HFF-Myc (cell line): ENCODE measurements at regions not wholly inside any gene's neighbourhood (a gene's known extent, or its start where the extent isn't known, plus 50 kb on each side); places are given as distances from the start of the nearest gene placed in this dataset.

Experiments
- DNase-seq: peaks from one replicate; pipeline ENCODE4 v3.0.0-alpha.2; 2011; ENCODE audit warnings: low read depth; ENCODE audit errors: extremely low read depth
- H3K4me3 ChIP-seq: replicated peaks from 2 replicates; pipeline ENCODE4 v1.5.1; 2011; ENCODE audit warnings: low read depth, mild to moderate bottlenecking, control low read depth, low read length
- CTCF ChIP-seq: IDR thresholded peaks from 2 replicates; pipeline ENCODE4 v1.5.1; 2012; ENCODE audit warnings: mild to moderate bottlenecking, low read depth, low read length, control low read depth; ENCODE audit errors: missing control alignments

GRCh38 chr10:71133710-71134686 lies 78.4 kb upstream of the UNC5B start:
- DNase-seq: no peak
- H3K4me3 ChIP-seq: no peak overlapping the region
- TF ChIP-seq CTCF: no peak

GRCh38 chr10:71134732-71135211 lies 77.6 kb upstream of the UNC5B start:
- DNase-seq: no peak
- no peak for TF ChIP-seq CTCF
- H3K4me3 ChIP-seq: no peak overlapping the region

GRCh38 chr10:71135236-71135635 lies 77.1 kb upstream of the UNC5B start:
- no peak for DNase-seq
- no peak for TF ChIP-seq CTCF
- no peak overlapping the region for H3K4me3 ChIP-seq

GRCh38 chr10:71136036-71136721 lies 76.2 kb upstream of the UNC5B start:
- DNase-seq: no peak
- H3K4me3 ChIP-seq: no peak overlapping the region
- TF ChIP-seq CTCF: no peak

GRCh38 chr10:71137701-71138100 lies 74.7 kb upstream of the UNC5B start:
- H3K4me3 ChIP-seq: no peak overlapping the region

More at GRCh38 chr10:71137701-71138100, 74.7 kb upstream of the UNC5B start:
- DNase-seq: no peak
- TF ChIP-seq CTCF: no peak
